Caco-2 (cell line): ENCODE measurements at regions not wholly inside any gene's neighbourhood (a gene's known extent, or its start where the extent isn't known, plus 50 kb on each side); places are given as distances from the start of the nearest gene placed in this dataset.

Source experiments
- BruUV-seq: library from RNA; stranded (reverse); fragments of 400-500 nt; replicated peaks from 2 replicates; lab custom pipeline; 2021; lab: Mats Ljungman, UMichigan
- CTCF ChIA-PET: fragments of 300-600 bp; sonication (Branson Sonifier 250); formaldehyde crosslinking; loops from one replicate; lab custom pipeline; 2022; ENCODE audit warnings: antibody characterized with exemption; lab: Charles Lee
- POLR2A ChIA-PET: fragments of 300-600 bp; sonication (Branson Sonifier 250); formaldehyde crosslinking; loops from one replicate; lab custom pipeline; 2022; ENCODE audit warnings: antibody characterized with exemption; lab: Charles Lee
- DNase-seq, 2 experiments: peaks; one replicate each; pipeline versions ENCODE4 v3.0.0 to v3.0.0-alpha.2; 2020 to 2022
- H3K27me3 ChIP-seq: replicated peaks from 2 replicates; pipeline ENCODE4 v1.6.0; 2011; ENCODE audit warnings: low read length; ENCODE audit not compliant: control insufficient read depth, insufficient read depth
- H3K36me3 ChIP-seq: 2 replicates; pipeline ENCODE4 v1.5.1; 2011; ENCODE audit warnings: low read length; ENCODE audit not compliant: control insufficient read depth, insufficient read depth
- H3K4me1 ChIP-seq: fragments of 250-450 bp; sonication (Bioruptor Pico); 2 replicates; pipeline ENCODE4 v1.5.1; 2020; ENCODE audit warnings: mild to moderate bottlenecking
- H3K4me3 ChIP-seq: 2 replicates; pipeline ENCODE4 v1.5.1; 2011; ENCODE audit warnings: low read depth, mild to moderate bottlenecking, control low read depth, low read length
- H3K9me3 ChIP-seq: fragments of 250-450 bp; sonication (Bioruptor Pico); 2 replicates; pipeline ENCODE4 v1.5.1; 2020; ENCODE audit warnings: mild to moderate bottlenecking, moderate library complexity
- H3K27ac Mint-ChIP-seq: one replicate; pipeline ENCODE4 v1.8.0; 2022; ENCODE audit warnings: mixed read lengths; ENCODE audit not compliant: unreplicated experiment
- H3K27me3 Mint-ChIP-seq: one replicate; pipeline ENCODE4 v1.8.0; 2022; ENCODE audit warnings: mixed read lengths; ENCODE audit not compliant: insufficient read depth, unreplicated experiment
- H3K36me3 Mint-ChIP-seq: one replicate; pipeline ENCODE4 v1.8.0; 2022; ENCODE audit warnings: mild to moderate bottlenecking, mixed read lengths; ENCODE audit not compliant: insufficient read depth, unreplicated experiment
- H3K4me1 Mint-ChIP-seq: one replicate; pipeline ENCODE4 v1.8.0; 2022; ENCODE audit warnings: low read depth, mixed read lengths; ENCODE audit not compliant: unreplicated experiment
- H3K4me3 Mint-ChIP-seq: one replicate; pipeline ENCODE4 v1.8.0; 2022; ENCODE audit warnings: mild to moderate bottlenecking, moderate library complexity, mixed read lengths; ENCODE audit not compliant: unreplicated experiment
- H3K9me3 Mint-ChIP-seq: one replicate; pipeline ENCODE4 v1.8.0; 2022; ENCODE audit warnings: mixed read lengths; ENCODE audit not compliant: unreplicated experiment
- CTCF ChIP-seq, 2 experiments: fragments of 200-600 bp in 1 of 2; IDR thresholded peaks; 1 replicate in 1 of 2; 2 replicates in 1 of 2; pipeline versions ENCODE4 v1.5.1 to v1.8.0; 2011 to 2022; ENCODE audit warnings: antibody characterized with exemption in 1 of 2, control low read depth in 1 of 2, inconsistent platforms in 1 of 2, low read depth in 1 of 2, low read length in 1 of 2, mild to moderate bottlenecking in 1 of 2, moderate library complexity in 1 of 2; ENCODE audit not compliant: insufficient read depth in 1 of 2, severe bottlenecking in 1 of 2, unreplicated experiment in 1 of 2
- intact Hi-C: fragments of 100-400 bp; cut with micrococcal nuclease; formaldehyde crosslinking; loops from one replicate; pipeline ENCODE4 v1.10.0; 2022; ENCODE audit not compliant: unreplicated experiment

- no peaks in the 10 kb centered on the region for H3K9me3 ChIP-seq
- no peak for DNase-seq
- intact Hi-C loops = no loop called here
- Mint-ChIP-seq H3K9me3 (no peaks in the 10 kb centered on the region), H3K27ac (no peak overlapping the region), H3K4me1 (no peaks in the 10 kb centered on the region), H3K27me3 (no peaks in the 10 kb centered on the region), H3K36me3 (no peaks in the 10 kb centered on the region), H3K4me3 (no peak overlapping the region)
- no peak for TF ChIP-seq CTCF (IDR thresholded peaks at IDR 0.05; ENCODE audit: insufficient read depth in 1 of 2, low read depth in 1 of 2, low read length in 1 of 2, severe bottlenecking in 1 of 2, unreplicated experiment in 1 of 2)
- no peaks in the 10 kb centered on the region for H3K36me3 ChIP-seq
- no peaks in the 10 kb centered on the region for H3K4me1 ChIP-seq
- H3K4me3 ChIP-seq = no peak overlapping the region
- no TSS peak for BruUV-seq
- ChIA-PET CTCF (no interaction called here), POLR2A (no interaction called here)
- no peaks in the 10 kb centered on the region for H3K27me3 ChIP-seq
Observed at GRCh38 chr4:61036071-61036684, 163.9 kb upstream of the ADGRL3 start.

GRCh38 chr4:61041527-61041926 is 158.6 kb upstream of the ADGRL3 start:
- no peak overlapping the region for H3K27ac Mint-ChIP-seq
- ChIA-PET CTCF (no interaction called here), POLR2A (no interaction called here)

GRCh38 chr4:61044837-61045236 is 155.3 kb upstream of the ADGRL3 start:
- Mint-ChIP-seq H3K27me3 (no peaks in the 10 kb centered on the region), H3K27ac (no peak overlapping the region), H3K4me1 (no peaks in the 10 kb centered on the region), H3K9me3 (peaks cover 17% of the 10 kb centered on the region), H3K36me3 (no peaks in the 10 kb centered on the region), H3K4me3 (no peak overlapping the region)
- TF ChIP-seq CTCF (IDR thresholded peaks at IDR 0.05; ENCODE audit: insufficient read depth in 1 of 2, low read depth in 1 of 2, low read length in 1 of 2, severe bottlenecking in 1 of 2, unreplicated experiment in 1 of 2) = no peak
- ChIA-PET POLR2A (no interaction called here), CTCF (no interaction called here)
- intact Hi-C loops = no loop called here
- no peaks in the 10 kb centered on the region for H3K4me1 ChIP-seq
- no peaks in the 10 kb centered on the region for H3K36me3 ChIP-seq
- BruUV-seq = no TSS peak
- H3K27me3 ChIP-seq = no peaks in the 10 kb centered on the region
- DNase-seq = no peak
- H3K9me3 ChIP-seq = no peaks in the 10 kb centered on the region
- H3K4me3 ChIP-seq = no peak overlapping the region

More at GRCh38 chr4:61041527-61041926, 158.6 kb upstream of the ADGRL3 start:
- no peaks in the 10 kb centered on the region for H3K4me1 ChIP-seq
- no peaks in the 10 kb centered on the region for H3K36me3 Mint-ChIP-seq
- peaks cover 15% of the 10 kb centered on the region for H3K9me3 Mint-ChIP-seq
- DNase-seq = no peak
- no peaks in the 10 kb centered on the region for H3K27me3 ChIP-seq
- no peak overlapping the region for H3K4me3 Mint-ChIP-seq
- H3K4me3 ChIP-seq = no peak overlapping the region
- no TSS peak for BruUV-seq
- H3K27me3 Mint-ChIP-seq = no peaks in the 10 kb centered on the region
- no peaks in the 10 kb centered on the region for H3K36me3 ChIP-seq
- TF ChIP-seq CTCF (IDR thresholded peaks at IDR 0.05; ENCODE audit: insufficient read depth in 1 of 2, low read depth in 1 of 2, low read length in 1 of 2, severe bottlenecking in 1 of 2, unreplicated experiment in 1 of 2) = no peak
- intact Hi-C loops = no loop called here
- H3K4me1 Mint-ChIP-seq = no peaks in the 10 kb centered on the region
- H3K9me3 ChIP-seq = no peaks in the 10 kb centered on the region
